HG03196 (cell line): ENCODE measurements at regions not wholly inside any gene's neighbourhood (a gene's known extent, or its start where the extent isn't known, plus 50 kb on each side); places are given as distances from the start of the nearest gene placed in this dataset.

Experiments used
- ATAC-seq: cut with Tn5 transposase; IDR thresholded peaks from one replicate; pipeline ENCODE4 v1.9.1; 2021; ENCODE audit not compliant: unreplicated experiment

- no peak for ATAC-seq
Observed at GRCh38 chr18:2442006-2442405, 129.3 kb downstream of the METTL4 start.

- ATAC-seq = no peak
Observed at GRCh38 chr18:2442726-2443275, 128.5 kb downstream of the METTL4 start.

GRCh38 chr18:2444201-2444875 is 127.0 kb downstream of the METTL4 start:
- ATAC-seq = no peak

GRCh38 chr18:2448565-2449151 is 122.6 kb downstream of the METTL4 start:
- ATAC-seq = no peak

GRCh38 chr18:2451556-2451955 is 119.7 kb downstream of the METTL4 start:
- ATAC-seq = no peak

GRCh38 chr18:2459886-2460285 is 111.4 kb downstream of the METTL4 start:
- ATAC-seq = no peak

DNA sequence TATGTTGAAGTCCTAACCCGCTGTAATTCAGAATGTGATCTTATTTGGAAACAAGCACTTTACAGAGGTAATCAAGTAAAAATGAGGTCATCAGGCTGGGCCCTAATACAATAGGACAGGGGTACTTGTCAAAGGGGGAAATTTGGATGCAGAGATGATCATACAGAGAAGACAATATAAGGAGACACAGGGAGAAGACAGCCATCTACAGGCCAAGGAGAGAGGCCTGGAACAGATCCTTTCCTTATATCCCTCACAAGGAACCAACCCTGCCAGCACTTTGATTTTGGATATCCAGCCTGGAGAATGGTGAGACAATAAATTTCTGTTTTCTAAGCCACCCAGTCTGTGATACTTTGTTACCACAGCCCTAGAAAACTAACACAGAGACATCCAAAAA is 104.3 kb downstream of the METTL4 start:
- ATAC-seq = no peak

DNA sequence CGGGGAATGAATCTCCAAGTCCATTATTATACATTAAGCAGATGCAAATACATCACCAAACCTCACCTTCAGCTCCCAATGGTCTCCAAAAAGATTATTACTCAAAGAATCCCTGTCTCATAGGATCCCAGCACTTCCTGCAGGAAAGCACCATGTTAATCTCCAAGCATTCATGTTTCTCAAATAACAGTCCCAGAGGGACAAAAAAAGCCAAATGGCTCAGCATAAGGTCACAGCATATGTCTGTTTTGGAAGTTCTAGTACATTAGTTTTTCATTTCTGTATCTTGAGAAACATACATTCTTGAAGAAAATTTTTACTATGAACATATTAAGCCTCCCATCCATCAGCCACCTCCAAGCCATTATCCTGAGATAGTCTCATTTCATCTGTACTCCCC is 103.3 kb downstream of the METTL4 start:
- ATAC-seq = no peak

DNA sequence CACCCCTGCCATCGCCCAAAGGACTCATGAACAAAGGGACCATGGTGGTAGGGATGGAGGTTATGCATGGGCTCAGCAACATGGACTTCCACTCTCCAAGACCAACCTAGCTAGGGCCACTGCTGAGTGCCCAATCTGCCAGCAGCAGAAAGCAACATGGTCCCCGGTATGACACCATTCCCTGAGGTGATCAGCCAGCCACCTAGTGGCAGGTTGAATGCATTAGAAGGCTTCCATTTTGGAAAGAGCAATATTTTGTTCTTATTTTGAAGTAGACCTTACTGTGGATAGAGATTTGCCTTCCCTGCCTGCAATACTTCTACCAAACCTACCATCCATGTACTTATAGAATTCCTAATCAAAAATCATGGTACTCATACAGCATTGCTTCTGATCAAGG is 99.8 kb downstream of the METTL4 start:
- ATAC-seq = no peak

GRCh38 chr18:2478662-2479061 is 92.6 kb downstream of the METTL4 start:
- ATAC-seq = no peak

- ATAC-seq = no peak
Observed at GRCh38 chr18:2480536-2480935, 90.8 kb downstream of the METTL4 start.

- ATAC-seq = no peak
Observed at GRCh38 chr18:2482706-2483475, 88.4 kb downstream of the METTL4 start.

DNA sequence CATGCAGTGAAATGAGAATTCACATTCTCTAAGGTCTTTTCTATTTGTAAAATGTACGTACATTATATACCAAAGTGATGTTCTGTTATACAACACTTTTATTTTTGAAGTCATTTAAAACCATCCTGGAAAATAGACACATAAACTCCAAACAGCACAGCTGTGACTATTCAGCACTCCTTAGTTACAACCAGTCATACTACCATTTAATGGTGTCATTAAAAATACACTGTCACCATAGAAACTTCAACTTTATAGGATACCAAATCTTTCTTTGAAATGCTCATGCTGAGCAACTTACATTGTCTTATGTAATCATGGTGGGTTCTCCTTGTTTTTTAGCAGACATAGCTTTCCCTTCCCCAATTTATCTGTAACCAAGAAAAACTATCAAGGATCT is 85.3 kb downstream of the METTL4 start:
- ATAC-seq = no peak

DNA sequence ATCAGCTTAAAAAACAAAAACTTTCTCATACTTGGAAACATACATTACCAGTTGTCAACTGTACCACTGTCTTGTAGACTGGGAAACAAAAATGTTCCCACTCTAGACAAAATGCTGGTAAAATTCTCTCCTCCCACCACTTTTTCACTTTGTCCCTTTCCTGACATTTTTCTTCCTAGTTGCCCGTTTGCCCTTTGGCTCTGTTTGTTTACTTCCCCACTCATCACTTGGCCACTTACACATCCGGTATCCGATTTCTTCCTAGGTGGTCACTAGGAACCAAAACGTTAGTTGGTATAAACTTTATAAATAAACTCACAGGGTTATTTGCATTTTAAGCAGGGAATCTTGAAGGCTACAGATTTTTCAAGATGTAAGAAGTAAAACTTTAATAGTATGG is 84.9 kb downstream of the METTL4 start:
- no peak for ATAC-seq
